ENCODE measurements at regions not wholly inside any gene's neighbourhood (a gene's known extent, or its start where the extent isn't known, plus 50 kb on each side); places are given as distances from the start of the nearest gene placed in this dataset.

DNA sequence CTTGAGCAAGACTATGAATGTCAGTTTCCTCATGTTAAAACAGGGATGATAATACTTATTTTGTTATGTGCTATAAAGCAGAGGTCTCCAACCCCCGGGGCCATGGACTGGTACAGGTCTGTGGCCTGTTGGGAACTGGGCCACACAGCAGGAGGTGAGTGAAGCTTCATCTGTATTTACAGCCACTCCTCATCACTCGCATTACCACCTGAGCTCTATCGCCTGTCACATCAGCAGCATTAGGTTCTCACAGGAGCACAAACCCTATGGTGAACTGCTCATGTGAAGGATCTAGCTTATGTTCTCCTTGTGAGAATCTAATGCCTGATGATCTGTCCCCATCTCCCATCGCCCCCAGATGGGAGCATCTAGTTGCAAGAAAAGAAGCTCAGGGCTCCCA, 365.3 kb upstream of the SMIM30 start:
- H3K4me3 ChIP-seq (ENCODE audit: low read depth, low read length): no peak overlapping the region
- no peak for DNase-seq (ENCODE audit: low read depth)
- TF ChIP-seq, protein P1, sequence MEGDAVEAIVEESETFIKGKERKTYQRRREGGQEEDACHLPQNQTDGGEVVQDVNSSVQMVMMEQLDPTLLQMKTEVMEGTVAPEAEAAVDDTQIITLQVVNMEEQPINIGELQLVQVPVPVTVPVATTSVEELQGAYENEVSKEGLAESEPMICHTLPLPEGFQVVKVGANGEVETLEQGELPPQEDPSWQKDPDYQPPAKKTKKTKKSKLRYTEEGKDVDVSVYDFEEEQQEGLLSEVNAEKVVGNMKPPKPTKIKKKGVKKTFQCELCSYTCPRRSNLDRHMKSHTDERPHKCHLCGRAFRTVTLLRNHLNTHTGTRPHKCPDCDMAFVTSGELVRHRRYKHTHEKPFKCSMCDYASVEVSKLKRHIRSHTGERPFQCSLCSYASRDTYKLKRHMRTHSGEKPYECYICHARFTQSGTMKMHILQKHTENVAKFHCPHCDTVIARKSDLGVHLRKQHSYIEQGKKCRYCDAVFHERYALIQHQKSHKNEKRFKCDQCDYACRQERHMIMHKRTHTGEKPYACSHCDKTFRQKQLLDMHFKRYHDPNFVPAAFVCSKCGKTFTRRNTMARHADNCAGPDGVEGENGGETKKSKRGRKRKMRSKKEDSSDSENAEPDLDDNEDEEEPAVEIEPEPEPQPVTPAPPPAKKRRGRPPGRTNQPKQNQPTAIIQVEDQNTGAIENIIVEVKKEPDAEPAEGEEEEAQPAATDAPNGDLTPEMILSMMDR (conservative IDR thresholded peaks at IDR 0.05; ENCODE audit: low read depth, low read length): no peak

GRCh38 chr7:113480537-113480936, 362.2 kb upstream of the SMIM30 start:
- H3K4me3 ChIP-seq (ENCODE audit: low read depth, low read length): no peak overlapping the region
- DNase-seq (ENCODE audit: low read depth): no peak
- TF ChIP-seq, protein P1 (conservative IDR thresholded peaks at IDR 0.05; ENCODE audit: low read depth, low read length): no peak

- DNase-seq (ENCODE audit: low read depth): no peak
- TF ChIP-seq, protein P1 (conservative IDR thresholded peaks at IDR 0.05; ENCODE audit: low read depth, low read length): no peak
- no peak overlapping the region for H3K4me3 ChIP-seq (ENCODE audit: low read depth, low read length)
These were observed 345.9 kb upstream of the SMIM30 start for GRCh38 chr7:113464096-113464855.

DNA sequence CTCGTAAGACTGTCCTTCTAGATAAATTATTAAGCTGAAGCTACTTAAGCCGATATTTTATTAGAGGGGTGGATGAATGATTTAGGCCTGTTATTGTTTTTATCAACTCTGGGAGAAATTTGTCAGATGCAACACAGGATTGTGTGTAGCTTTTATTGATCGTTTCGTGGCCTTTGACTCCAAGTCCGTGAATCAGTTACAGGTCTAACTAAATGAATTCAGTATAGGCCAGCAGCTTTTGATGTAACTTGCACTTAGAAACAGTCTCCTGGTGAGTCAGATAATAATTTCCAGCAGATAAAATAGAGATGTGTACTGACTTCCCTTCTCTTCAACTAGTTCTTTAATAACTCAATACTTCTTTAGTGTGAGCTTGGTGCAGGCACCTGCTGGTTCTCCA, 341.7 kb upstream of the SMIM30 start:
- TF ChIP-seq, protein P1 (conservative IDR thresholded peaks at IDR 0.05; ENCODE audit: low read depth, low read length): no peak
- no peak for DNase-seq (ENCODE audit: low read depth)
- H3K4me3 ChIP-seq (ENCODE audit: low read depth, low read length): no peak overlapping the region

DNA sequence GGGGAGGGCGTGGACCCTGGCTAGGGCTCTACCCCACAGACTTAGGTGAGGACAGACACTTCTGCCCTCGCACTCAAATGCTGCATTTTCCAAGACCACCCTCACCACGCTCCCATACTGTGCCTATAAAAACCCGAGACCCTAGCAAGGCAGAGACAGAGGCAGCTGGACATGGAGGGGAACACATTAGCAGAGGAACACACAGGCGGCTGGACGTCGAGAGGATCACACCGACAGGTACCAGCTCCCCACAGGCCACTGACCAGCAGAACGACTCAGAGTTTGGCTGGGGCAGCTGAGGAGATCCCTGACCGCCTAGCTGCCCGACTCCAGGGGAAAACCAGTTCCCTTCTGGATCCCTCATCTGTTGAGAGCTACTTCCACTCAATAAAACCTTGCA, 338.2 kb upstream of the SMIM30 start:
- DNase-seq (ENCODE audit: low read depth): no peak
- no peak overlapping the region for H3K4me3 ChIP-seq (ENCODE audit: low read depth, low read length)
- TF ChIP-seq, protein P1 (conservative IDR thresholded peaks at IDR 0.05; ENCODE audit: low read depth, low read length): no peak

- no peak overlapping the region for H3K4me3 ChIP-seq (ENCODE audit: low read depth, low read length)
- TF ChIP-seq, protein P1 (conservative IDR thresholded peaks at IDR 0.05; ENCODE audit: low read depth, low read length): no peak
- DNase-seq (ENCODE audit: low read depth): no peak
These were observed 336.3 kb upstream of the SMIM30 start for GRCh38 chr7:113454597-113455169.

DNA sequence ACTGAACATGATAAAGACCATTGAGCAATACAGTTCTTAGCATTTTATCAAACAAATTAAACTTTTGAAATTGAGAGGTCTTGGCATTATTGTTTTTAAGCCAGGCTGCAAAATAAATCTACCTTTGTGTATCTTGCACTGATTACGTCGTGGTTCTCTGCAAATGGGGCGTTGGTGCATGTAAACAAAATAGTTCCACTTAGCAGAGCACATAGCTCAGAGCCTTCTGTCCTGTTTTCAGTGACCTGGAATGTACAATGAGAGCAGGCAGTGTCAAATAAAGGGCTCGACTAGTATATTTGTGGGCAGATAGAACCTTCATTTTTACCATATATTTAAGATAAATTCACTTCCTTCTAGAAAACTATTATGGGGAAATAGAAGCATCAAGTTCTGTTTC, 333.9 kb upstream of the SMIM30 start:
- DNase-seq (ENCODE audit: low read depth): no peak
- TF ChIP-seq, protein P1 (conservative IDR thresholded peaks at IDR 0.05; ENCODE audit: low read depth, low read length): no peak
- H3K4me3 ChIP-seq (ENCODE audit: low read depth, low read length): no peak overlapping the region

Data from choroid plexus epithelial cell (primary cell).